Superior temporal gyrus (tissue), 1 donor: ENCODE measurements at regions not wholly inside any gene's neighbourhood (a gene's known extent, or its start where the extent isn't known, plus 50 kb on each side); places are given as distances from the start of the nearest gene placed in this dataset.
"Not testable (repeated sequence)": the region's sequence is repeated elsewhere in the genome, so short reads cannot be mapped to it uniquely, and the experiment has no call there.

Experiments
- DNase-seq: peaks from one replicate; pipeline ENCODE4 v3.0.0-alpha.2; 2016; ENCODE audit errors: extremely low spot score

DNA sequence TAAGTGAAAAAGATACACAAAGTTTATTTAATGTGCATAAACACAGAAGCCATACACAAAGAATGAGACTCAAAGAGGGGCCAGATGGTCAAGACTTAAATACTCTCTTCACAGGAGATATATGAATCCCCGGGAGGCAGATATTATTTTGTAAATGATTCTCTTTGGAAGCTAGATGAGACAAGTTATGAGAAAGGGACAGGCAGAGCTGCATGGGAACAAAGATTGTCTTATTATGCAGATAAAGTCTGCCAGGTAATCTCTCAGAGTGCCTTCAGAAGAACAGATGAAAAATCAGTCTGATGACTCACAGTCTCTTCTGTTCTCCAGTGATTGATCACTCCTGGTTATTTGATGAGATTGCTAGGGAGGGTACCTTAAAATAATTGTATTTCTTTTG lies 89.0 kb downstream of the NAF1 start:
- DNase-seq = no peak

DNA sequence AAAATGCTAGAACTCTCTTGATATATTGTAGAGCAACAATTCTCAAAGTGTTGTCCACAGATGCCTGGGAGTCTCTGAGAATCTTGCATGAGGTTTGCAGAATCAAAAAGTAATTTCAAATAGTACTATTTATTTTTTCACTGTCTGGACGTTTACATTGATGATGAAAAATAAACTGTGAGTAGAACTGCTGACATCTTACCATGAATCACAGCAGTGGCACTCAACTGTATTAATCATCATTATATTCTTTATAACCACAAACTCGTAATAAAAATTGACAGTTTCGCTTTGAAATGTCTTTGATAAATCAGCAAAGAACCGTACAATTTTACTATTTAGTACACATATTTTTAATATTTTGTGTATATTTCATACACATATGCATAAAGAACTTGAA lies 94.5 kb downstream of the NAF1 start:
- no peak for DNase-seq

DNA sequence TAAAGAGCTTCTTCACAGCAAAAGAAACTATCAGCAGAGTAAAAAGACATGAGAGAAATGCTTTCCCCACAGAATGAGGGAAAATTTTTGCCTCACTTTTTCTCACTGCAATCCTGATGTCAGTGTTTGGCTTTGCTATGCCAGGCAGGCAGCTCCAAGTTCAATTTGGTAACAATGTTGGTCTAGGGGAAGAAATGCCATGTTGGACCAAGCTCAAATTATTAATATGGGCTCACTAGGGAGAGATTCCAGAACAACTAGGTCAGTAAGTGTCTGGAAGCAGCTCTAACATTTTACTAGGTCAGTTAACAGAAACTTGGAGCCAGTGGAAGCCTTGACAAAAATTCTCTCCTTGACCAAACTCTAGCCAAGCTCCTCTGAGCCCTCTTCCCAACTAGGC lies 95.4 kb downstream of the NAF1 start:
- DNase-seq = no peak

DNA sequence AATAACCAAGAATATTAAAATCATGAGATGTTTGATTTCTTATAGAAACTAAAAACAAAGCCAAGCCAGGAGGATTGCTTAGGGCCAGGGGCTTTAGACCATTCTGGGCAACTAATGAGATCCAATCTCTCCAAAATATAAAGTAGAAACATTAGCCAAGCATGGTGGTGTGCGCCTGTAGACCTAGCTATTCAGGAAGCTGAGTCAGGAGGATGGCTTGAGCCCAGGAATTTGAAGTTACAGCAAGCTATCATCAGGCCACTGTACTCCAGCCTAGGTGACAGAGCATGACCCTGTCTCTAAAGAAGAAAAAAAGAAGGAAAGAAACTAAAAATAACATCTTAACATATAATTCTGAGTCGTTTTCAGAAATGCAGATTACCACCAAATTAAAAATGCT lies 96.7 kb downstream of the NAF1 start:
- no peak for DNase-seq

DNA sequence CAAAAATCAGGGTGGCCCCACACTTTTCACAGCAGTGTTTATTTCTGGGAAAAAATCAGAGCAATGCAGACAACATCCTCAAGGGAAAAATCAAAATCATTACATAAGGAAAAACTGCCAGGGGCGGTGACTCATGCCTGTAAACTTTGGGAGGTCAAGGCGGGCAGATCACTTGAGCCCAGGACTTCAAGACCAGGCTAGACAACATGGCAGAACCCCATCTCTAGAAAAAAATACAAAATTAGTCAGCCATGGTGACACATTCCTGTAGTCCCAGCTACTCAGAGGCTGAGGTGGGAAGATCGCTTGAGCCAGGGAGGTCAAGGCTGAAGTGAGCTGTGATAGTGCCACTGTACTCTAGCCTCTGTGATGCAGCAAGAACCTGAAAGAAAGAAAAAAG lies 102.8 kb downstream of the NAF1 start:
- DNase-seq = no peak

DNA sequence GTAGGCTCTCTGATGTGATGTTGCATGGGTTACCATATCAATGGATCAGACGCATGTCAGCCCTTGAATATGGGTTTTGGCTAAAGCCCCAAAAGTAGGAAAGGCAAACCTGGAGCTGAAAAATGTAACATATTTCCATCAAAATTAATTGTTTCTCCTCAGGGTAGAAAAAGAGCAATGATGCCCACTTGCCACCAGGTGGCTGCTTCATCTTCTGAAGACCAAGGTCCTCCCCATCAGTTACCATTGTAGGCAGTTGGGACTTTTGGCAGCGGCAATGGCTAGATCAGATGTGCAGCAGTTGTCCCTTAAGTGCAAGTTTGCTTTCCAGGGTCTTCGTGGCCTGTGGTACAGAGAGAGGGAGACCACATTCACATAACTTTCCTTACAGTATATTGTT lies 118.2 kb downstream of the NAF1 start:
- no peak for DNase-seq

DNA sequence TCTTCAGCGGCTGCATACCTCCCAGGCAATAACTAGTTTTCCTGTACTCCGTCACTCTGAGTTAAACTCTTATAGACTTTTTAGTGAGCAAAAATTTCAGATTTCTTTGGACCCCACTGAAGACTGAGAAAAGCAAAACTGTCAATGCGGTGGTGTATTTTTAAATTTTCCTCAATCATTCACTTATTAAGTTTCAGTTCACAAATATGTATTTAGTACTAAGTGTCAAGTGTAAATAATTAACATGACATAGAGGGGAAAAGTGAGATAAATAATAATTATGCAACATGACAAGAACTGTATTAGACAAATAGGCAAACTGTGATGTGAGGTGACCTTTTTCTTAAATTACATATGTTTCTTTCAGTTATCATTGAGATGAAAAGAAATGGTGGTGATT lies 124.4 kb downstream of the NAF1 start:
- no peak for DNase-seq

DNA sequence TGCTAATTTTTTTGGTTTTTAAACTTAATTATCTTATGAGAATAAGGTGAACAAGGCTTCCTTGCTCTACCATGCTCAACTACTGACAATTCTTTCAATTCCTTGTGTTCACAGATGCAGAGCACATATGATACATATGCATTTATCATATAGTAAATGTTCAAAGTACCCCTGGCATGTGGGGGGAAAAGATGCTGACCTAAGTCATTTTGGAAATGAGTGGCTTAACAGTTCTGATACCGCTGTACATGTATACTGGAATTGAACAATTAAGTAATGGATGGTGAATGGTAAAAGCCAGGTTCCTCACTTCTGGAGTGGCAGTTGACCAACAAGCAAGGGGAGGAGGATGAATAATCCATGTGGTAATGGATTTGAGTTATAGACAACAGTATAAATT lies 149.6 kb downstream of the NAF1 start:
- DNase-seq = no peak

DNA sequence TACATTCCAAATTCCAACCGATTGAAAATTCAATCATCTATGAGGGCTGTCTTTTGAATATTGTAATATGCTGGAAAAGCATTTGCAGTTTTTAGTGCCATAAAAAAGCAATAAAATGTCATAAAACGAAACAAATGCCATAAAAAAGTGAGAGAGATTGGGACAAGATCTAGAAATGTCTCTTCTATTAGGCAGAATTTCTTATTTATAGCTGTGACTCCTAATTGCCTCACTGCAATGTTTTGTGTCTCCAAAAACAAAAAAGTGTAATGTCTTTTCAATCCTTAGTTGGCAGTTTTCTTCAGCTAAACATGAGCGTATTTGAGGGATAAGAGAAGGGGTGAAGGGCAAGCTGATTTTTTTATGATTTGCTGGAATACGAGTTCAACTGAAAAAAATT lies 153.9 kb downstream of the NAF1 start:
- DNase-seq = no peak

DNA sequence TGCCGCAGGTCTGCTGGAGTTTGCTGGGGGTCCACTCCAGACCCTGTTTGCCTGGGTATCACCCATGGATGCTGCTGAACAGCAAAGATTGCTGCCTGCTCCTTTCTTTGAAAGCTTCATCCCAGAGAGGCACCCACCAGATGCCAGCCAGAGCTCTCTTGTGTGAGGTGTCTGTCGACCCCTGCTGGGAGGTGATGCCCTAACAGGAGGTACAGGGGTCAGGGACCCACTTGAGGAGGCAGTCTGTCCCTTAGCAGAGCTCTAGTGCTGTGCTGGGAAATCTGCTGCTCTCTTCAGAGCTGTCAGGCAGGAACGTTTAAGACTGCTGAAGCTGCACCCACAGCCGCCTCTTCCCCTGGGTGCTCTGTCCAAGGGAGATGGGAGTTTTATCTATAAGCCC lies 162.7 kb downstream of the NAF1 start:
- DNase-seq = no peak

DNA sequence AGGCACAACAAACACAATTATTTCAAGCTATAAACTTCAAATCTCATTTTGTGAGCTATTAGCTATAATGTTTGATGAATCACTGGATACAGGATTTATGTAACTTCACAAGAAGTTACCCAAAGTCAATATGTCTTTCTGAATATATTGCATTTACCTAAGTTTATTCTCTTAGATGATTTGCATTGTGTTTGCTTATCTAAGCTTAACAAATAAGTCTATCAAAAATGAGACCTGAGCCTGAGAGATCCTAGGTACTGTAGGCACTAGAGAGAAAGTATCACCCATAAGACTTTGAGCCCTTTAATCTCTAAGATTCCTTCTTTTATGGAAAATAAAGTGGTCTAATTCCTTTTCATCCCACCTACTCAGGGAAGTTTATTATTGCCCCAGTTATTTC lies 178.2 kb downstream of the NAF1 start:
- DNase-seq = no peak

DNA sequence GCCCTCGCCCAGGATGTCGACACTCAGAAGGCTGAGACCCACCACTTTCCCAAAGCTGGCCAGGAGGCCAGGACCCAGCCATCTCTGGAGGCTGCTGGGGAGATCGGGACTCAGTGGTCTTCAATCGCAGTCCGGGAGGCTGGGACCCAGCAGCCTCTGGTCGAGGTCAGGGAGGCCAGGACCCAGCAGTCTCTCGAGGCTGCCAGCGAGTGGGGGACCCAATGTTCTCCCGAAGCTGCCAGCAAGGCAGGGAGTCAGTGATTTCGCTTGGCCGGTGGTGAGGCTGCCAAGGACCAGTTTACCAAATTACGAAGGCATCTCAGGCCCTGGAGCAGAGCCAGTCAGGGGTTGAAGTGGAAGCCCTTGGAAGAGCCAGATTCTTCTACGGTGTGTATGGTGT lies 181.6 kb downstream of the NAF1 start:
- no peak for DNase-seq

DNA sequence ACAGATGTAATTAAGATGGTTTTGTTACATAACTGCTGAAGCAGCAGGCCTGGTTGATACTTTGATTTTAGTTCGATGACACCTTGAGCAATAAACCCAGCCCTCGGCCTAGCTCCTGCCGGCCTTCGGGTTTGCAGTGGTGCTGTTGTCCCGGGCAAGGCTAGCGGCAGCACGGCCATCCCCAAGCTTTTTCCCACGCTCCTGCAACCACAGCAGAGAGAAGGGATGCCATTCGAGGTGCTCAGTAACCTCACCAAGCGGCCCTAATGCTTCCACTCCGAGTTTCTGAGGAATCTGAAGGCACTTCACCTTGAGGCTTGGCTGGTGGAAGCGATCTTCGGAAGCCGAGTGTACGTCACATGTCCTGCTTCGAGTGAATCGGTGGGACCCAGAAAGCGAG lies 182.1 kb downstream of the NAF1 start:
- DNase-seq = no peak

DNA sequence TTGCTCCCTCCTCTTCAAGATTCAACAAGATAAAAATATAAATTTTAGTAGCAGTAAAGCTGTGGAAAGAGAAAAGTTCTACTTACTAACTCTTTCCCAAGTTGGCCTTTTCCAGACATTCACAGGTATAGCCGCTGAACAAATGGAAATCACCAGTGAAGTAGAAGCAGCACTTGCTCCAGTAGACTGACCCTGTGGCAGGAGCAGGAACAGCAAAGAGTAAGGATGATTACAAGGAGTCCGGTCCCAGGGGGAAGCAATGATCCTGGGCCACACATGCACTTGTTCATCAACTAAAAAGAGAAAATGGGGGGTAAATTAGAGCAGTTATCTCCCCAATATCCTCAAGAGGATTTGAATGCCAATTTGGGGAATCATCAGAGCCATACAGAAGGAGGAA lies 184.9 kb downstream of the NAF1 start:
- DNase-seq = no peak

DNA sequence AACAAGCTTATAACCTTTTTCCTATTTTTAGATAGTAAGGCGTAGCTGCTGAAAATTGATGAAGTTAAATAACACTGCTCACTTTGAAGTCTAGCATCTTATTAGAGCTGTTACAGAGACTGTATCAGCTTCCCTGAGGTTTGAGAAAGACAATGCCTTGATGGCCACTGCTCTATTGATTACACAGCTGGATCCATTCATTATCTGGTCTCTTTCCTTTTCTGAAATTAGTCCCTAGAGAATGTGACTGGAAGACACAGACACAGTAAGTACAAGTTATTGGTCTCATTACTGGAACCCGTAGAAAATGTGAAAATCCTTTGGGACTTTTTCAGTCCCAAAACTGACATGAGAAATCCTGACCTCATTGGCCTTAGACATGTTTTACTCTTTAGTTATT lies 188.3 kb downstream of the NAF1 start:
- no peak for DNase-seq

DNA sequence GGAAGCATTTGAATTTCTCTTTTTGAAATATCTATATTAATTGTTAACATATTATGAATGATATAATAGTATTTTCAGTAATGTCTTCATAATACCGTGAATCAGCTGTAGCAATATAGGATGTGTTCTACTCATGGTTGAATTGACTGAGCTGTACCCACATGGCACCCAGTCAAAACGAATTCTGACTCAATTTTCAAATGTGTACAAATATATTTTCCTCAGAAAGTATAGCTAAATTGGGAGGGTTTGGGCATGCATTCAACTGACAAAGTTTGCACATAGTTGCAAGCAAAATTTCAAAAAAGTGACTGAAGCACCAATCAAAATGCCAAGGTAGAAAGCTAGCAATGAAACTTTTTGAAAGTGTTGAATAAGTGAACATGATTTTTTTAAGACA lies 188.9 kb downstream of the NAF1 start:
- DNase-seq = no peak

DNA sequence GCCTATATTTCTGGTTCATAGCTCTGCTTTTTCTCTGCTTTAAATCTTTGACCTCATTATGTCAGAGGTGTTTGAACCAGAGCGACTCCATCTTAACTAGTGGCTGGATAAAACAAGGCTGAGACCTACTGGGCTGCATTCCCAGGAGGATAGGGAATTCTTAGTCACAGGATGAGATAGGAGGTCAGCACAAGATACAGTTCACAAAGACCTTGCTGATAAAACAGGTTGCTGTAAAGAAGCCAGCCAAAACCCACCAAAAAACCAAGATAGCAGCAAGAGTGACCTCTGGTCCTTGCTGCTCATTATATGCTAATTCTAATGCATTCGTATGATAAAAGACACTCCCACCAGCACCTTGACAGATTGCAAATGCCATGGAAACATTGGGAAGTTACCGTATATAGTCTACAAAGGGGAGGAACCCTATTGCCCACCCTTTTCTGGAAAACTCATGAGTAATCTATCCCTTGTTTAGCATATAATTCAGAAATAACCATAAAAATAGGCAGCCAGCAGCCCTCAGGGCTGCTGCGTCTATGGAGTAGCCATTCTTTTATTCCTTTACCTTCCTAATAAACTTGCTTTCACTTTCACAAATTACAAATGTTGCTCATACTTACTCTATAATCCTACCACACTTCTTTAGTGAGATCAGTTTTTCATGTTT lies 193.9 kb downstream of the NAF1 start:
- no peak for DNase-seq

DNA sequence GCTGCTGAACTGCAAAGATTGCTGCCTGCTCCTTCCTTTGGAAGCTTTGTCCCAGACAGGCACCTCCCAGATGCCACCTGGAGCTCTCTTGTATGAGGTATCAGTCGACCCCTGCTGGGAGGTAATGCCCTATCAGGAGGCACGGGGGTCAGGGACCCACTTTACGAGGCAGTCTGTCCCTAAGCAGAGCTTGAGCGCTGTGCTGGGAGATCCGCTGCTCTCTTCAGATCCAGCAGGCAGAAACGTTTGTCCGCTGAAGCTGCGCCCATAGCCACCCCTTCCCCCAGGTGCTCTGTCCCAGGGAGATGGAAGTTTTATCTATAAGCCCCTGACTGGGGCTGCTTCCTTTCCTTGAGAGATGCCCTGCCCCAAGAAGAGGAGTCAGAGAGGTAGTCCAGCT lies 197.5 kb downstream of the NAF1 start:
- no peak for DNase-seq

DNA sequence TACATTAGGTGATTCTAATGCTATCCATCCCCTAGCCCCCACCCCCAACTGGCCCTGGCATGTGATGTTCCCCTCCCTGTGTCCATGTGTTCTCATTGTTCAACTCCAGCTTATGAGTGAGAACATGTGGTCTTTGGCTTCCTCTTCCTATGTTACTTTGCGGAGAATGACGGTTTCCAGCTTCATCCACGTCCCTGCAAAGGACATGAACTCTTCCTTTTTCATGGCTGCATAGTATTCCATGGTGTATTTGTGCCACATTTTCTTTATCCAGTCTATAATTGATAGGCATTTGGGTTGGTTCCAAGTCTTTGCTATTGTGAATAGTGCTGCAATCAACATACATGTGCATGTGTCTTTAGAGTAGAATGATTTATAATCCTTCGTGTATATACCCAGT lies 200.7 kb downstream of the NAF1 start:
- DNase-seq = not testable (repeated sequence)

DNA sequence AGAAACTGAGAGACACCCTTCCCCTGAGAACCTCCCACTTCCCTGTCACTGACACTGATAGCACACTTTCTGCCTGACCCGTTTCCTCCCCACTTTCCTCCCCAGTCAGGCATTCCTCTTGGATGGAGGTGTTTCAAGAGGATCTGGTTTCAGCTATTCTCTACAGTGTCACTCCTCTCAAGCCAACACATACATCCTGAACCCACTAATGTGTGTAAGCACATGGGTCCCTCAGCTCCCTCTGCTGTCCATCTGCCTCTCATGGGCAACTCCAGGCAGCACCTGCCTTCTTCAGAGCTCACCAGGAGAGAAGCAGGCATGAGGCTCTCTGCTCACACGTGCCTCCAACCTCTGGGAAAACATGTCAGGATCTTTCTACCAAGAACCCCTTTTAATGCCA lies 207.6 kb downstream of the NAF1 start:
- DNase-seq = no peak

DNA sequence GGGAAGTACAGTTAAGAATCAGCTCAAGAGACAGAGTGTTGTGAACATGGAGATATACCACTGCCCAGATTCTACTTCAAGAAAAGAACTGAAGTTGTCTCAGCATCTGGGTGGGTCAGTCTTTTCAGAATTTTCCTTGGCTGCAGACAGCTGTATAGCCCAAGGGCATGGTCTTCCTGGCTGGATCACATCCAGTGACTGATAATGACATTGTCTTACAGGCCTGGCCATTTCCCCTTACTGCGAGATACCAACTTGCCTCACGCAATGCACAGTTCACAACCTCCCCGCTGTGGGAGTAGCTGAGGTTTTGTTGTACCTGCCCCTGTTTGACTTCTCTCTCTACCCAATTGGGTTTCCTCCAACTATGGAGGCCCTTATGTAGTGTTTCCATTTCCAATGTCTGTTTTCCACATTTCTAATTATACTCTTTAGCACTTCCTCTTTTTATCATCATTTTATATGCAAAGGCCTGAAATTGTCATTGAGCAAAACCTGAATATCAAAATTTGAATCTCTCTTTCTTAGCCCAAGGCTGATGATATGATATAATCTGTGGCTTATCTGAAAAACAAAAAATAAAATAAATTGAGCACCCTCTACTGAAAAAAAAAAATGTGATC lies 209.1 kb downstream of the NAF1 start:
- no peak for DNase-seq

DNA sequence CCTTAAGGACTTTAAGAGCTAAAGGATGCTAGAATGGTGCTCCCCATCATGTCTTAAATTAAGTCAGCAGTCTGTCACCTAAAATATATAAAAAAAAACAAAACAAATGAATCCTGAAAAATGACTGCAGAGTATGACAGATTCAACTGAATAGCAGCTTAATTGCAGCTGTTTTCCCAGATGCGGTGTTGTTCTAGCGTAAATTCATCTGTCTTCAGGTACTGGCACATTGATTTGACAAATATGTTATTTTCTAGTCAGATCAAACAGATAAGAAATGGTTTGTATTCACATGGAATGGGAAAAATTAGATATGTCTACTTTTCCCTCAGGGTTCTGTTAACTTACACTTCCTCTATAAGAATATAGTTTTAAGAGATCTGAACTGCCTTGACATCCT lies 211.7 kb downstream of the NAF1 start:
- DNase-seq = no peak

DNA sequence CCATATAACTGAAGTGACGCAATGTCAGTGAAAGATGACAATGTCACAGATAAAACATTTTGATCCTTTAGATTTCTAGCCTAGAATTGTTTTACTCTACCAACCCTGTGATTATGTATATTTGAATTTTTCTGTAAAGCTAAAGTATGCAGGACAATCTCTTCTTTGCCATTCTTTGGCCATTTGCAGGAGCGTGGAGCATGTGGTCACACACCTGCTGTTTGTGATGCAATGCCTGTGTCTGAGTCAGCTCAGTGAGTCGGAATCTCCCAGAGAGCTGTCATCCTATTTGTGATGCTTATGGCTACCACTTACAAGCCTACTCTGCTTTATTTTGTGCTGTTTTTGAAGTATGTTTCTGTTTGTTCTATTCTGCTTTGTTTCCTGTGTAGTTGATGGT lies 214.5 kb downstream of the NAF1 start:
- DNase-seq = no peak

DNA sequence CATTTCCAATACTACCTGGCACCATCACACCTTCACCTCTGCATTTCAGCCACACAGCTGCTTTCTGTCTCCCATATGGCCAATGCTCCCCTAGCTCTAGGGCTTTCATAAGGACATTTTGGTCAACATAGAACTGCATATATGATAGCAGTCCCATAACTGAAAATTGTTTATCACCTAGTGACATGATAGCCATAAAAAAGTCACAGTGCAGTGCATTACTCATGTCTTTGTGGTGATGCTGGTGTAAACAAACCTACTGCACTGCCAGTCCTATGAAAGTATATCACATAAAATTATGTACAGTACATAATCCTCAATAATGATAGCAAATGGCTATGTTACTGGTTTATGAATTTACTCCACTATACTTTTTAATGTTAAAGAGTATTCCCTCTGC lies 221.0 kb downstream of the NAF1 start:
- no peak for DNase-seq
